KOPT-K1 (cell line): ENCODE measurements at regions not wholly inside any gene's neighbourhood (a gene's known extent, or its start where the extent isn't known, plus 50 kb on each side); places are given as distances from the start of the nearest gene placed in this dataset.
"Not testable (repeated sequence)": the region's sequence is repeated elsewhere in the genome, so short reads cannot be mapped to it uniquely, and the experiment has no call there.

Experiments
- H3K27ac ChIP-seq: fragments of 200-600 bp; sonication (generic); 2 replicates; pipeline ENCODE4 v1.5.1; 2016; ENCODE audit warnings: antibody characterized with exemption, mild to moderate bottlenecking, low read depth, low read length; ENCODE audit not compliant: poor library complexity, severe bottlenecking
- H3K36me3 ChIP-seq: fragments of 200-600 bp; sonication (generic); 2 replicates; pipeline ENCODE4 v1.5.1; 2017; ENCODE audit warnings: antibody characterized with exemption, mild to moderate bottlenecking, low read length, moderate library complexity; ENCODE audit not compliant: insufficient read depth
- H3K9me3 ChIP-seq: fragments of 200-600 bp; sonication (generic); 2 replicates; pipeline ENCODE4 v1.5.1; 2017; ENCODE audit warnings: antibody characterized with exemption, low read length, mild to moderate bottlenecking; ENCODE audit not compliant: insufficient read depth, poor library complexity, severe bottlenecking

DNA sequence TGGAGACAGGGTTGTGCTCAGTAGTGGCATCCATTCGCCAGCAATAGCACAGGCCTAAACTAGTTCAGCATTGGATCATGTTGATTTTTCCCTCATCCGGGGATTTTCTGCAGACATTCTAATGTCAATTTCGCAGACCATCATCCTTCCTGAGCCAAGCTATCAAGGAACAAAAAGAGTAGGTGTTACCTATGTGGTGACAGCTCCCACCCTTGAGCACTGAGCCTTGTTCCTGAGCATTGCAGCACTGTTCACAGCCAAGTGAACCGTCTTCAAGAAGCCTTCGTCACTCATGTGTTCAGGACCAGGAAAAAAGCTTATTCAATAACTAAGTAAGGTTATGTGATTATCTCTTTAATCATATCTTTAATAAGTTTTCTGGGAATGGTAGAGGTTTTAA, 576.2 kb downstream of the UQCRFS1 start:
- Histone ChIP-seq H3K36me3 (no peaks in the 10 kb centered on the region), H3K9me3 (no peaks in the 10 kb centered on the region), H3K27ac (no peak overlapping the region)

DNA sequence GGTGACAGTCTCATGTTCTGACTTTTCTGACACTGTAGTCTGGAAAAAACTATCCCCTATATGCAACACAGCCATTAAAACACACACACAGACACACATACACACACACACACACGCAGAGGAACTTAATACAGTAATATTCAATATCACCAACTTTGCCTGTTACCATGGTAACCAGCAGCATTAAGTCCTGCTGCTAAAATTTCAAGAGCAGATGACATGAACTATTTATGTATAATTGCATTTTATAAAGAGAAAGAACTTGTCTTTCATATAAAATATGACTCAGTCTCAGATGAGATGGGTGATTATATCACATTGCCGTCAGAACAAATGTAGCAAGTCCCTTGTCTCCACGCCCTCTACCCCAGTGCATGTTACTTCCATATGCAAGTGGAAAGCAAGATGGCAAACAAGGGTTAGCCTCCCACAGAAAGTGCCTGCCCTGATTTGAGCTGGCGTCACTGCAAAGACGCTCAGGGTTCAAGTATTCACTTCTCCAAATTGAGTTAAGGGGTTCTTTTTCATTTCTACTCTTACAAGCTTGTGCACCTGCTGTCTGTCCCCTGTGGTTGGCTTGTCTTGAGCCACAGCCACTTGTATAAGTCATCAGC, 576.8 kb downstream of the UQCRFS1 start:
- Histone ChIP-seq H3K9me3 (no peaks in the 10 kb centered on the region), H3K36me3 (no peaks in the 10 kb centered on the region), H3K27ac (no peak overlapping the region)

DNA sequence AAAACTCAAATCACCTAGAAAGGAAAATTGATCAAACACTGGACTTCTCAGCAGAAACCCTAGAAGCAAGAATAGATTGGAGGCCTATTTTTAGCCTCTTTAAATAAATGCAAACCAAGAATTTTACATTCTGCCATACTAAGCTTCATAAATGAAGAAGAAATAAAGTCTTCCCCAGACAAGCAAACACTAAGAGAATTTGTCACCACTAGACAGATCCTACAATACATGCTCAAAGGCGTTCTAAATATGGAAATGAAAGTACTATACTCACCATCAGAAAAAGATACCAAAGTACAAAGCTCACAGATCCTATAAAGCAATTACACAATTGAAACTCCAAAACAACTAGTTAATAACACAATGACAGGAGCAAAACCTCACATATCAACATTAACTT, 578.1 kb downstream of the UQCRFS1 start:
- no peak overlapping the region for H3K27ac ChIP-seq
- peaks cover 1% of the 10 kb centered on the region for H3K9me3 ChIP-seq
- no peaks in the 10 kb centered on the region for H3K36me3 ChIP-seq

DNA sequence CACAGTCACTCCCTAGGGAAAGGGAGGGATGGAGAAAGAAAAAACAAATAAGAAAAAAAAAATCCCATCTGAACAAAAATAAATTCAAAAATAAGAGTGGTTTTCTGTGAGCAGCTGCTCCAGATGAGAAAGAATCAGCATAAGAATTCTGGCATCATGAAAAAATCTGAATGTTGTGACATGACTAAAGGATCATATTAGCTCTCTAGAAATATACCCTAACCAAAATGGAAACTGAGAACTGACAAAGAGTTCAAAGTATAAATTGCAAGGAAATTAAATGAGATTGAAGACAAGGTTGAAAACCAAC, 579.0 kb downstream of the UQCRFS1 start:
- H3K9me3 ChIP-seq: peaks cover 4% of the 10 kb centered on the region
- H3K36me3 ChIP-seq: no peaks in the 10 kb centered on the region
- no peak overlapping the region for H3K27ac ChIP-seq

DNA sequence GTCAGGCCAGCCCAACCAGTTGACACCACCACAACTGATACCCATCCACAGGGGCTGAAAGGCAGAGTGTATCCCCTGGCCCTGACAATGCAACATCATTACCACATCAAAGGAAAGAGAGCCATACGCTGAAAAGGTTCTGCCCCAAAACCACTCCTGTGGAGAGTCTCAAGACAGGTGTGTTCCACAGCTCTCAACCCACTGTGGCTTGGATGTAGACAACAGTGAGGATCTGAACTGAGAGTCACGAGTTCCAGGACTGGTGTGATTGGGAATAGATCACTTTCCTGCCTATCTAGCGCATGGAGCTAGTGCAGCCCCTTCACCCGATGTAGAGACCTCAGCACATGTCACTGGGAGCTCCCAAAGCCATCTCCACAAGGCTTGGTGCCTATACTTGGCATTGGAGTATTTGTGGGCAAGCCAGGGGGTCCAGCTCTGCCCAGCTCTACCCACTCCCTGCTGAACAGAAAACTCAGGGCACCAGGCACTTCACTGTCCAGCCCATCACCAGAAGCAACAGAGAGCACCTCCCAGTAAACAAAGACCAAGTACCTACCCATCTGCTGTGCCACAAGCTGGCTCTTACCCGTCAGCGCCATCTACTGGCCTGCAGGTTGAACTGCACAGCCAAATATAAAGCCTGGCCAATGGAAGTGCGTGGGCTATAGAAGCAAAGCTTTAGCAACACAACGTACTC, 579.5 kb downstream of the UQCRFS1 start:
- Histone ChIP-seq H3K36me3 (no peaks in the 10 kb centered on the region), H3K9me3 (peaks cover 4% of the 10 kb centered on the region), H3K27ac (peak overlapping the region; percentile 52)

DNA sequence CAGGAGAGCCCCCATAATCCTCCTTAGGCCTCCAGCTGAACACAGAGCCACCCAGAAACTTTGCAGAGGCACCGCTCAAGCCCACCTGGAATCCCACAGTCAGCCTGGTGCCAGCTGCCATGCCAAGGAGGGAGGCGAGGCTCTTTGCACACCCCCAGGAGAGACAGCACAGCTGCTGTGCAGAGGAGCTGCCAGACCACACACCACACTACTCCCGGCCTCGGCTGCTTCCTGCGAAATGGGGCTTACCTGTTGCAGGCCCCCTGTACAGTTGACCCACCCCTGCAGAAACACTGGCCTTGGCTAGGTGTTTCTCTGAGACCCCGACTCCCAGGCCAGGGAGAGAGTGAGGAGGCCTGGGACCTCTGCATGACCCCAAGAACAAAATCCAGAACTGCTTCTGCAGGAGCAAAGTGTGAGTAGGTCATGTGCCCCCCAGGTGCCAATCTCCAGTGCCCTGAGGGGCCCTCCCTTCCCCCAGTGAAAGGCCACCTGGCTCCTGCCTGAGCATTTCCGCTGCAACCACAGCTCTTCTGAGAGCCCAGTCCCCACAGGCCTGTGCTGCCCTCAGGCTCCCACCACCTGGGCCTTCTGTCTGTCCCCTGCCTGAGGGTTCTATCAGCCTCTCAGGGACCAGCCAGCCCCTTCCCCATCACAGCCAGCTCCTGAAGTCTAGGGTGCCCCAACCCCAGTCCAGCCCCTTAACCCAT, 580.4 kb downstream of the UQCRFS1 start:
- Histone ChIP-seq H3K9me3 (peaks cover 9% of the 10 kb centered on the region), H3K27ac (peak overlapping the region; percentile 52), H3K36me3 (no peaks in the 10 kb centered on the region)

DNA sequence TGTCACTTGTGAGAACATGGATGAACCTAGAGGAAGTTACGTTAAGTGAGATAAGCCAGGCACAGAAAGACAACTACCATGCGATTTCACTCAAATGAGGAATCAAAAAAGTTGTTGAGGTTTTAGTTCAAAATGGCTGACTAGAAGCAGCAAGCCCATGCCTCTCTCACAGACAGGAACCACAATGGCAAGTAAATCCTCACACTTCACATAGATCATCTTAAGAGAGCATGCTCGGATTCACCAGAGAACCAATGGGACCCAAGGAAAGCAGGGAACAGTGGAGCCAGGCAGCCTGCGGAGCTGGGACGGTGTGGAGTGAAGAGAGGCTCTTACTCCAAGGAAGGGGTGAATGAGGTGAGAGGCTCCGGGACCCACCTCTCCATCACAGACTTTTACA, 581.0 kb downstream of the UQCRFS1 start:
- peaks cover 15% of the 10 kb centered on the region for H3K9me3 ChIP-seq
- H3K36me3 ChIP-seq: no peaks in the 10 kb centered on the region
- H3K27ac ChIP-seq: peak overlapping the region; percentile 52

DNA sequence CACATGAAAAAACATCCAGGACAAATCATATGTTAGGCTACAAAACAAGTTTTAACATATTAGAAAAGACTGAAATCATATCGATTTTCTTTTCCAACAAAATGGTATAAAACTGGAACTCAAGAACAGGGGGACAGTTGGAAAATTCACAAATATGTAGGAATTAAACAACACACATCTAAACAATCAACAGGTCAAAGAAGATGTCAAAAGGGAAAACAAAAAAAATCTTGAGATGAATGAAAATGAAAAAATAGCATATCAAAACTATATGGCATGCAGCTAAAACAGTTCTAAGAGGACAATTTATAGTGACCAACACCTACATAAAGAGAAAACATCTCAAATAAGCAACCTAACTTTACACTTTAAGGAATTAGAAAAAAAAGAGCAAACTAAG, 585.3 kb downstream of the UQCRFS1 start:
- no peaks in the 10 kb centered on the region for H3K36me3 ChIP-seq
- H3K27ac ChIP-seq: no peak overlapping the region
- peaks cover 15% of the 10 kb centered on the region for H3K9me3 ChIP-seq

DNA sequence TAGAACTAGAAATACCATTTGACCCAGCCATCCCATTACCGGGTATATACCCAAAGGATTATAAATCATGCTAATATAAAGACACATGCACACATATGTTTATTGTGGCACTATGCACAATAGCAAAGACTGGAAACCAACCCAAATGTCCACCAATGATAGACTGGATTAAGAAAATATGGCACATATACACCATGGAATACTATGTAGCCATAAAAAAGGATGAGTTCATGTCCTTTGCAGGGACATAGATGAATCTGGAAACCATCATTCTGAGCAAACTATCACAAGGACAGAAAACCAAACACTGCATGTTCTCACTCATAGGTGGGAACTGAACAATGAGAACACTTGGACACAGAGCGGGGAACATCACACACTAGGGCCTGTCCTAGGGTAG, 586.5 kb downstream of the UQCRFS1 start:
- not testable (repeated sequence) for H3K27ac ChIP-seq, H3K36me3 ChIP-seq
- H3K9me3 ChIP-seq: peaks cover 15% of the 10 kb centered on the region

DNA sequence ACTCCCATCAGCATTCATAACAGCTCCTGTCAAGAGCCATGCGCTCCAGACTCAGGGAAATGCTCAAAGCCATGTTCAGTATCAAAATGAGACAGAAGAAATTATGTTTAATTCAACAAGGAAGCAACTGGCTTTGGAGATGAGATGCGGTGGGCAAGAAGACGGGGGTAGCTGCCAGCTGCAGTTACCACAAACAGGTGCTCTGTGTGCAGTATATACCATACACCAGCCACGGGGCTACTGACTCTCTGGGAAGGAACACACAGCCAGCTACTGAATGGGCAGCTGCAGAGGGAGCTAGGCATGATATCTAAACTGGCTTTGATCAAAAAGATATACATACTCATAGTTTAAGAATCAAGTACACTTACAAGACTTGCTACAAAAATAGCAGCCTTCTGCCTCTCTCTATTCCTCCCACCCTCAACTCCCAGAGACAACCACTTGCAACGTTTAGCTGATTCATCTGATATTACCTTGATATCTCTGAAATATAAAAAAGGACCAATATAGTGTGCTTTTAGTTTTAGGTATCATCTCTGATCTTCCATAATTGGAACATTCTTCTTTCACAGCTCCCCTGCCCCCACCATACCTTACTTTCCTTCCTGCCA, 593.0 kb downstream of the UQCRFS1 start:
- H3K9me3 ChIP-seq: peaks cover 12% of the 10 kb centered on the region
- H3K27ac ChIP-seq: no peak overlapping the region

DNA sequence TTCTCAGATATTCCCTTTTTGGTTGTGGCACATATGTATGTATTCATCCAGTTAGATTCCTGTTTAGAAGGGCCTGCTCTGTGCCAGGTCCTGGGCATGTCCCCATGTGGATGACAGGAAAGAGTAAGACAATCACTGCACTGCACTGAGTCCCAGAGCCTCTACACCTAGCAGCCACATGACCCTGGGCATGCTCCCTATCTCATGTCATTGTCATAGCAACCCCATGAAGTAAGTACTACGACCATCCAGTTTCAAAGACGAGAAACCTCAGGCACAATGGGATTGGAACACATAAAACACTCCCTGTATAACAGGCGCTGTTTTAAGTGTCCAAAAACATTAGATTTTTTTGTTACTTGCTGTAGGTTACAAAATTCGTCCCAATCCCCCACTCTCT, 594.4 kb downstream of the UQCRFS1 start:
- no peak overlapping the region for H3K27ac ChIP-seq
- H3K9me3 ChIP-seq: peaks cover 26% of the 10 kb centered on the region
- H3K36me3 ChIP-seq: no peaks in the 10 kb centered on the region

More for the DNA sequence above, 593.0 kb downstream of the UQCRFS1 start:
- no peaks in the 10 kb centered on the region for H3K36me3 ChIP-seq

DNA sequence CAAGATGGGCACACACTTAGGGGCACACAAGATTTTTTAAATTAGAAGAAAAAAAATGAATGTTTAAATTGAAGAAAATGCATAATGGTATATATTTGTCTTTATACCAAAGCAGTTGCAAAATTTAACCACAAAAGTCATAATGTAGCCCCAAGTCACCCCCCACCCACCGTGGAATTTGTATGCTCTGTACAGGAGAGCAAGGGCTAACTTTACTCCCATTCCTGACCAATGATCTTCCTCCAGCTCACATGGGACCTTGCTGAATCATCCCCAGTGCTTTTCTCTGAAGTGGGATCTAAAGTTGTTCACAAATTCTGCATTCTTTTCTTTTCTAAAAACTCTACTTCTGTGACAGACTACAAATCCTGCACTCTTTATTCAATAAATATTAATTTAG, 597.0 kb downstream of the UQCRFS1 start:
- Histone ChIP-seq H3K9me3 (peaks cover 41% of the 10 kb centered on the region), H3K36me3 (no peaks in the 10 kb centered on the region), H3K27ac (no peak overlapping the region)

DNA sequence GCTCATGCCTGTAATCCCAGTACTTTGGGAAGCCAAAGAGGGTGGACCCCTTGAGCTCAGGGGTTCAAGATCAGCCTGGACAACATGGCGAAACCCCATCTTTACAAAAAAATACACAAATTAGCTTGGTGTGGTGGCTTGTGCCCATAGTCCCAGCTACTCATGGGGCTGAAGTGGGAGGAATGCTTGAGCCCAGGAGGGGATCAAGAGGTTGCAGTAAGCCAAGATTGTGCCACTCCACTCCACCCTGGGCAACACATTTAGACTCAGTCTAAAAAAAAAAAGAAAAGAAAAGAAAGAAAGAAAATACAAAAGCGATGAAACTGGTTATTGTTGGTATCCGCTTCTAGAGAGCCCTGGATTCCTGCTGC, 597.4 kb downstream of the UQCRFS1 start:
- Histone ChIP-seq H3K27ac (no peak overlapping the region), H3K36me3 (no peaks in the 10 kb centered on the region), H3K9me3 (peaks cover 41% of the 10 kb centered on the region)

DNA sequence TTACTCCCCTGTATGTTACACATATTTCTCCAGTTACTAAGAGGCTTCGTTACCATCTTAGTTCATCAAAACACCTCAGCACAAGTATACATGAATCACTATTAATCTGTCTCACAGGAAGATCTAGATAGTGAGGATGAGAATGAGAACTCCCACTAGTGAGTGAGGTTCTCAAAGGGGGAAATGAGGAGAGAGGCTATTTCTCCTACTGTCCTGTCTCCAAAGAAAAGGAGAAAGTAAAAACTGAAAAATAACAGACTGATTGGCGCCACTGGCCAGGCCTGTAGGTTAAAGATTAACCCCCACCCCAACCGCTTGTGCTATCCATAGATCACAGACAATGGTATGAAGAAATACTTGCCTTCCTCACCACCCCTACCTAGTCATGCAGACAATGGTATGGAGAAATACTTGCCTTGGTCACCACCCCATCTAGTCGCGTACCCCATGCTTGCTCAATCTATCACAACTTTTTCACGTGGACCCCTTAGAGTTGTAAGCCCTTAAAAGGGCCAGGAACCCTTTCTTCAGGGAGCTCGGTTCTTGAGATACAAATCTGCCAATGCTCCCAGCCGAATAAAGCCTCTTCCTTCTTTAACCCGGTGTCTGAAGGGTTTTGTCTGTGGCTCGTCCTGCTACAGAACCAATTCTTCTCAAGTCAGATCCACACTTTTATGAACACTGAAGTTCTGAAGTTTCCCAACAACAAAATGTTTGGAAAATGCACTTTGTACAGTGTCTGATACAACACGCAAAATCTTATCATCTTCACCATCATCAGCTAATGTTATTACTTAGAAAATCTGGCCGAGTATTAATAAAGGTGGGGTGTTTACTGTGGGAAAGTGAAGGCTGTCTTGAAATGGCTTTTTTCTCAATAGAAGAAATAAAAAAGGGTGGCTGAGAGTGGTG, 598.1 kb downstream of the UQCRFS1 start:
- H3K9me3 ChIP-seq: peaks cover 41% of the 10 kb centered on the region
- H3K36me3 ChIP-seq: no peaks in the 10 kb centered on the region
- no peak overlapping the region for H3K27ac ChIP-seq
